Endothelial cell of umbilical vein (primary cell): ENCODE measurements at regions not wholly inside any gene's neighbourhood (a gene's known extent, or its start where the extent isn't known, plus 50 kb on each side); places are given as distances from the start of the nearest gene placed in this dataset.

ENCODE experiments used
- BruUV-seq: library from RNA; stranded (reverse); fragments of 400-500 nt; replicated peaks from 2 replicates; lab custom pipeline; 2021; lab: Mats Ljungman, UMichigan
- CTCF ChIA-PET: fragments of 300-600, 350-600 bp; sonication (Branson Sonifier 250); formaldehyde crosslinking; loops from one replicate; lab custom pipeline; 2021; ENCODE audit warnings: antibody characterized with exemption, inconsistent platforms; lab: Charles Lee
- POLR2A ChIA-PET: fragments of 300-600, 350-600 bp; sonication (Branson Sonifier 250); formaldehyde crosslinking; loops from one replicate; lab custom pipeline; 2021; ENCODE audit warnings: antibody characterized with exemption, inconsistent platforms; lab: Charles Lee
- DNase-seq: peaks from one replicate; pipeline ENCODE4 v3.0.0-alpha.2; 2011; ENCODE audit warnings: low read depth, low spot score
- FAIRE-seq: peaks from 2 replicates; lab custom pipeline; 2011; peaks lifted over from hg19 to GRCh38; lab: Jason Lieb, UNC
- H2AFZ ChIP-seq: 2 replicates; pipeline ENCODE4 v1.6.0; 2012; ENCODE audit warnings: low read depth, low read length, control low read depth, inconsistent platforms
- H3K27ac ChIP-seq: 2 replicates; pipeline ENCODE4 v1.5.1; 2011; ENCODE audit warnings: low read depth, mild to moderate bottlenecking, control low read depth, low read length, moderate library complexity; ENCODE audit not compliant: insufficient read depth
- H3K27me3 ChIP-seq, 2 experiments: 2 replicates each; pipeline versions ENCODE4 v1.6.0 to v1.6.1; 2011; ENCODE audit warnings: low read length in 2 of 2, mixed read lengths in 1 of 2; ENCODE audit not compliant: control insufficient read depth in 2 of 2, insufficient read depth in 2 of 2
- H3K36me3 ChIP-seq, 2 experiments: 2 replicates in 1 of 2; 3 replicates in 1 of 2; pipeline ENCODE4 v1.5.1; 2011; ENCODE audit warnings: low read length in 2 of 2, mild to moderate bottlenecking in 1 of 2, moderate library complexity in 1 of 2; ENCODE audit not compliant: control insufficient read depth in 2 of 2, insufficient read depth in 2 of 2; ENCODE audit errors: extremely low read depth in 1 of 2
- H3K4me1 ChIP-seq: 3 replicates; pipeline ENCODE4 v1.5.1; 2011; ENCODE audit warnings: mild to moderate bottlenecking, low read length; ENCODE audit not compliant: control insufficient read depth, insufficient read depth; ENCODE audit errors: extremely low read depth
- H3K4me2 ChIP-seq: 2 replicates; pipeline ENCODE4 v1.6.1; 2011; ENCODE audit warnings: low read length, control low read depth, mixed read lengths; ENCODE audit not compliant: insufficient read depth
- H3K4me3 ChIP-seq, 3 experiments: fragments of 200-600 bp in 1 of 3; sonication (generic), shearing (Covaris generic) in 1 of 3; replicated peaks in 1 of 3; 2 replicates each; pipeline ENCODE4 v1.5.1; 2011 to 2016; ENCODE audit warnings: control low read depth in 3 of 3, low read length in 3 of 3, mild to moderate bottlenecking in 2 of 3, inconsistent platforms in 1 of 3, low read depth in 1 of 3, moderate library complexity in 1 of 3; ENCODE audit not compliant: insufficient read depth in 1 of 3
- H3K79me2 ChIP-seq: 2 replicates; pipeline ENCODE4 v1.6.0; 2012; ENCODE audit warnings: low read length, inconsistent platforms; ENCODE audit not compliant: control insufficient read depth, insufficient read depth
- H3K9ac ChIP-seq: replicated peaks from 2 replicates; pipeline ENCODE3; 2011; ENCODE audit warnings: low read length, control low read depth; ENCODE audit not compliant: insufficient read depth; ENCODE audit errors: extremely low read depth
- H3K9me1 ChIP-seq: replicated peaks from 3 replicates; pipeline ENCODE4 v1.6.0; 2011; ENCODE audit warnings: mild to moderate bottlenecking, low read length; ENCODE audit not compliant: control insufficient read depth, insufficient read depth; ENCODE audit errors: extremely low read depth
- H3K9me3 ChIP-seq: replicated peaks from 2 replicates; pipeline ENCODE4 v1.5.1; 2012; ENCODE audit warnings: low read length, inconsistent platforms; ENCODE audit not compliant: control insufficient read depth, insufficient read depth
- H4K20me1 ChIP-seq: replicated peaks from 2 replicates; pipeline ENCODE3; 2011; ENCODE audit warnings: mild to moderate bottlenecking, low read length; ENCODE audit not compliant: control insufficient read depth, insufficient read depth; ENCODE audit errors: extremely low read depth
- CTCF ChIP-seq, 2 donors: IDR thresholded peaks; 1 replicate in 1 of 2; 2 replicates in 1 of 2; pipeline ENCODE4 v1.5.1; 2011; ENCODE audit warnings: low read length in 2 of 2, mild to moderate bottlenecking in 2 of 2, moderate library complexity in 2 of 2, control low read depth in 1 of 2, inconsistent platforms in 1 of 2, low read depth in 1 of 2; ENCODE audit not compliant: insufficient read depth in 1 of 2; ENCODE audit errors: extremely low read depth in 1 of 2
- EZH2 ChIP-seq: IDR thresholded peaks from 2 replicates; pipeline ENCODE4 v1.6.1; 2012; ENCODE audit warnings: borderline replicate concordance, low read depth, mild to moderate bottlenecking, moderate library complexity, low read length, inconsistent platforms; ENCODE audit not compliant: severe bottlenecking
- FOS ChIP-seq: IDR thresholded peaks from 2 replicates; pipeline ENCODE4 v1.6.1; 2011; ENCODE audit warnings: mild to moderate bottlenecking, low read length, moderate library complexity, borderline replicate concordance; ENCODE audit not compliant: insufficient read depth
- GATA2 ChIP-seq: IDR thresholded peaks from 2 replicates; pipeline ENCODE4 v1.7.0; 2011; ENCODE audit warnings: low read depth, mild to moderate bottlenecking, moderate library complexity, mixed read lengths, low read length; ENCODE audit not compliant: insufficient read length, insufficient read depth
- JUN ChIP-seq: IDR thresholded peaks from 2 replicates; pipeline ENCODE4 v1.6.1; 2011; ENCODE audit warnings: borderline replicate concordance, low read depth; ENCODE audit not compliant: insufficient read length, insufficient read depth
- MAX ChIP-seq: IDR thresholded peaks from 2 replicates; pipeline ENCODE4 v1.6.1; 2011; ENCODE audit not compliant: insufficient read depth, insufficient read length
- MYC ChIP-seq: IDR thresholded peaks from one replicate; pipeline ENCODE4 v1.6.1; 2011; ENCODE audit warnings: mild to moderate bottlenecking, low read depth, low read length
- POLR2A ChIP-seq: IDR thresholded peaks from 2 replicates; pipeline ENCODE4 v1.6.1; 2012; ENCODE audit warnings: low read depth, mild to moderate bottlenecking, control low read depth, low read length
- POLR2AphosphoS5 ChIP-seq: IDR thresholded peaks from 2 replicates; pipeline ENCODE4 v1.6.1; 2012; ENCODE audit warnings: low read depth, mild to moderate bottlenecking, control low read depth, low read length, moderate library complexity; ENCODE audit not compliant: insufficient read depth
- dilution Hi-C: fragments of 300-500 bp; cut with MboI; formaldehyde crosslinking; loops from one replicate; pipeline ENCODE4 v1.15.0; 2019; ENCODE audit warnings: low sequenced_read_pairs; ENCODE audit not compliant: extremely low pct_ligation_motif_present
- intact Hi-C: fragments of 100-400 bp; cut with micrococcal nuclease; formaldehyde crosslinking; loops from one replicate; pipeline ENCODE4 v1.10.0; 2022

- ChIA-PET CTCF (no interaction called here), POLR2A (no interaction called here)
- no peaks in the 10 kb centered on the region for H3K9me1 ChIP-seq
- H3K9ac ChIP-seq = no peak overlapping the region
- no peaks in the 10 kb centered on the region for H3K27me3 ChIP-seq
- FAIRE-seq = no peak
- H3K4me2 ChIP-seq = no peak overlapping the region
- H3K4me1 ChIP-seq = no peaks in the 10 kb centered on the region
- dilution Hi-C loops = no loop called here
- no peak overlapping the region for H3K27ac ChIP-seq
- H3K4me3 ChIP-seq = no peak overlapping the region
- H2AFZ ChIP-seq = no peak overlapping the region
- BruUV-seq = no TSS peak
- H3K36me3 ChIP-seq = no peaks in the 10 kb centered on the region
- no peak for DNase-seq
- no peaks in the 10 kb centered on the region for H3K9me3 ChIP-seq
- H3K79me2 ChIP-seq = no peaks in the 10 kb centered on the region
- intact Hi-C loops = no loop called here
- no peak for TF ChIP-seq CTCF (IDR thresholded peaks at IDR 0.05; ENCODE audit: extremely low read depth in 1 of 2, insufficient read depth in 1 of 2, low read depth in 1 of 2, low read length in 2 of 2)
- no peak for TF ChIP-seq EZH2
- no peak for TF ChIP-seq POLR2AphosphoS5
- no peak for TF ChIP-seq GATA2
- TF ChIP-seq MYC = no peak
- TF ChIP-seq POLR2A = no peak
- TF ChIP-seq FOS = no peak
- TF ChIP-seq MAX = no peak
- TF ChIP-seq JUN = no peak
- H4K20me1 ChIP-seq = no peaks in the 10 kb centered on the region
Observed at GRCh38 chr6:50211582-50211981, 161.9 kb upstream of the DEFB112 start.
